HG03432 (cell line): ENCODE measurements at regions not wholly inside any gene's neighbourhood (a gene's known extent, or its start where the extent isn't known, plus 50 kb on each side); places are given as distances from the start of the nearest gene placed in this dataset.

Source experiments
- ATAC-seq: cut with Tn5 transposase; IDR thresholded peaks from one replicate; pipeline ENCODE4 v1.9.1; 2021; ENCODE audit warnings: mild to moderate bottlenecking, moderate library complexity; ENCODE audit not compliant: unreplicated experiment

GRCh38 chr13:110826861-110827672 lies 87.8 kb downstream of the ANKRD10 start:
- no peak for ATAC-seq
